Left colon (tissue), 2 donors: ENCODE measurements at regions not wholly inside any gene's neighbourhood (a gene's known extent, or its start where the extent isn't known, plus 50 kb on each side); places are given as distances from the start of the nearest gene placed in this dataset.

ENCODE experiments used
- ATAC-seq: fragments of 200-7000 bp; cut with Tn5 transposase; one replicate; pipeline ENCODE4 v1.9.1; 2020; ENCODE audit warnings: mild to moderate bottlenecking, moderate library complexity
- DNase-seq, 2 donors: peaks; one replicate each; pipeline ENCODE4 v3.0.0-alpha.2; 2020
- intact Hi-C, 2 donors: fragments of 100-400 bp; cut with DNase I in 1 of 2; cut with micrococcal nuclease in 1 of 2; formaldehyde crosslinking; loops; one replicate each; pipeline versions ENCODE4 v1.11.2 to v1.14.0; 2022; cut with DNase I, micrococcal nuclease
- donor health status: DM: no; HTN: no; CAD: no.
- donor health status: DM: yes; HTN: yes; CAD: no.

DNA sequence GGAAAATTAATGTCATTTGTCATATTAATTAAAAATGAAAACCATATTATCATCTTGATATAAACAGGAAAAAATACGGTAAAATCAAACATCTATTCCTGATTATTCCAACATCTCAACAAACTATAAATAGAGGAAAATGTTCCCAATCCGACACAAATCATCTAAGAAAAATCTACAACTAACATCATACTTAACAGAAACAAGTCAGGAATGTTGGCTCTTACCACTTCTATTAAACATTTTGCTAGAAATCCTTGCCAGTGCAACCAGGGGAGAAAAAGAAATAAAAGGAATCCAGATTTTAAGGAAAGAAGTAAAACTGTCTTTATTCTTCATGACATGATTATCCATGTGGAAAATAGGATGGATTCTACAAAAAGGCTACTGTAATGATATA, 77.0 kb upstream of the IRF2BP2 start:
- ATAC-seq (no peak), DNase-seq (no peak)
- intact Hi-C loops = no loop called here

DNA sequence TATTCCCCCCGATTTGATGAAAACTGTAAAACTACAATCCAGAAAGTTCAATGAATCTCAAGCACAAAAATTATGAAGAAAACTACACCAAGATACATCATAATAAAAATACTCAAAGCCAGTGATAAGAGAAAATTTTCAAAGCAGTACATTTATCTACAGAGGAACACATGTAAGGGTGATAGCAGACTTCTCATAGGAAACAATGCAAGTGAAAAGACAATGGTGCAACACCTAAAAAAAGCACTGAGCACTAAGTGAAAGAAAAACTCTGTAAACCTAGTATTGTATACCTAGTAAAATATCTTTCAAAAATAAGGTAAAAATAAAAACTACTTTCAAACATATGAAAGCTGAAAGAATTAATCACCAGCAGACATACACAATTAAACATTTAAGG, 76.1 kb upstream of the IRF2BP2 start:
- intact Hi-C loops = no loop called here
- DNase-seq (no peak), ATAC-seq (no peak)

DNA sequence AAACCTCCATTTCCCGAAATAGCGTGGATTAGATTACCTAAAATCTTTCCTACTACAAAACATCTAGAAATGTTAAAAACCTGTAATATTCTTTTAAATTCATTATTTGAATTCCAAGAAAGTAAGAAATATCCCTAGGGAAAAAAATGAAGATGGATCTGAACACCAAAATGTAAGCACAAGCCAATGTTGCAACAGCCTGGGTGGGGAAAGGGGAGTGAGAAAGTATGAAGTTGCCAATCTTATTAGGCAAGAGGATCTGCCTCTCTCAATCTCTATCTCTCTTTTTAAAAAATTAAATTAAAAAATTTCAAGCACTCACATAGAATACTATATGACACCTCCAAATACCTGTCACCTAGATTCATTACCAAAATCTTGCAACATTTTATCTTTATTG, 74.9 kb upstream of the IRF2BP2 start:
- ATAC-seq = no peak
- intact Hi-C loops = no loop called here
- DNase-seq = no peak

DNA sequence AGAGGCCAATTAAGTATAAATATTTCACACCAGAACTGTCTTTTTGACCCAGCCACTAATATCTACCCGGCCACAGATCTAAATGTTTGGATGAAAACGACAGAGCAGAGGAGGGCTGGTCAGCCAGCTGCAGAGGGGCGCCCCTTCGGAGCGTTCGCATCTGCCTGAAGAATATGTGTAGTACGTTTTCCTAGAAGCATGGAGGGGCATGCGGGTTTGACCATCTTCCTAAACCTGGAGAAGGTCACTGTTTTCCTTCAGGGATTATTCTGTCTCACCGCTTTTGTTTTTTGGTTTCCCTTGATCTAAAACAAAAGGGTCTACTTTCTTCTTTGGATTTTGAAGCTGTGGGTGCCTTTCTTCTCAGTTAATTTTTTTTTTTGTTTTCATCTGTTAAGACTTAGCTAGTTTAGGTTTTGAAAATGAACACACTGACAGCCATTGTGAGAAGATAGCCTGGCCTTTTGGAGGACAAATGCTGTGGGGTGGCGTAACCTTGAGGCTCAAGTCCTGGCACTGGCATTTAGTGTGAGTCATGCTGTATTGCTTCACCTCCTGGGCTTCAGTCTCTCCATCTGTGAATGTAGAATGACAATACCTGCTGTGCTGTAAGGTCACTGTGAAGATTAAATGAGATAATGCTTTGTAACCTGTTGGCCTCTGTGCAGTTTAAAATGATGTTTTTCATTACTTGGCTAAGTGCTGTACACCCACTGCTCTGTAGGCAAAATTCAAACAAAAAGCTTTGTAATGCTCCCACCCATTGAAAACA, 74.1 kb upstream of the IRF2BP2 start:
- intact Hi-C loops = no loop called here
- DNase-seq (peak in 1 of 2 donors; percentile 58), ATAC-seq (peak; percentile 97)

DNA sequence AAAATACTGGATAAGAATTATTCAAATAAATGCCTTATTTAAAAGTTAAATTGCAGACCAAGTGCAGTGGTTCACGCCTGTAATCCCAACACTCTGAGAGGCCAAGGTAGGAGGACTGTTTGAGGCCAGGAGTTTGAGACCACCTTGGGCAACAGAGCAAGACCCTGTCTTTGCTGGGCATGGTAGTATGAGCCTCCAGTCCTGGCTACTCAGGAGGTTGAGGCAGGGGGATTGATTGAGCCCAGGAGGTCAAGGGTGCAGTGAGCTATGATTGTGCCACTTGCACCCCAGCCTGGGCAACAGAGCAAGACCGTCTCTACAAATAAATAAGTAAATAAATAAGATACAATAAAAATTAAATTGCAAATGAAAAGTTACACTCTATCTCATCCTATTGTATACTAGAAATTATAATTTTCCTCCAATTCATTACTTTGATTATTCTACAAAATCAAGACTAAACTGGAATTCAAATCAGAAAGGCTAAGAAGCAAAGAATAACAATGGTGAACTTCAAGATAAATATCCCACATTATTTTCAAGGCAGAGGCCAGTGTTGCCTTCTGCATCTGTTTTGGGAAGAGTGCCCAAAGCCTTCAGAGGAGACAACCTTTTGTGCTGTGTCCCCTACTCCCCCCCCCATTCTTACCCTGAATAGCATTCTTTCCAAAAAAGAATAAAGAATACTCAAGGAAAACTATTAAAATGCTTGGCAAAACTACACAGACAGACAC, 73.3 kb upstream of the IRF2BP2 start:
- DNase-seq (no peak), ATAC-seq (no peak)
- intact Hi-C loops = no loop called here

DNA sequence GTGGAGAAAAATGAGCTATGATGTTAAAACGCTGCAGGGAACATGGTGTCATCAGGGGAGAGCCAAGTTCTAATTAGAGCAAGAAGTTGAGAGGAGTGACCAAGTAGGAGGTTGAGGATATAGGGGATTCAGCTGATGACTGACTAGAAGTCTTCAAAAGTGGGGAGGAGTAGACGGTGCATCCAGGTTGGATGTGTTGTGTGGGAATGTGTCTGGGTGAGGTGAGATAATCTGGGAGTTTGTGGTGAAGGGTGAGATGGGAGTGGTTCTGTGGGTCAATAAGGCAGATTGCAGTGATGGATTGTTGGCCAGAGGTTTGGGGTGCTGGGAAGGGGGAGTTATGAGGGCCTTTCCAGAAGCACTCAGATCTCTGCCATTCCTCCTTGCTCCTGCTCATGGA, 72.0 kb upstream of the IRF2BP2 start:
- no peak for ATAC-seq
- intact Hi-C loops = no loop called here

DNA sequence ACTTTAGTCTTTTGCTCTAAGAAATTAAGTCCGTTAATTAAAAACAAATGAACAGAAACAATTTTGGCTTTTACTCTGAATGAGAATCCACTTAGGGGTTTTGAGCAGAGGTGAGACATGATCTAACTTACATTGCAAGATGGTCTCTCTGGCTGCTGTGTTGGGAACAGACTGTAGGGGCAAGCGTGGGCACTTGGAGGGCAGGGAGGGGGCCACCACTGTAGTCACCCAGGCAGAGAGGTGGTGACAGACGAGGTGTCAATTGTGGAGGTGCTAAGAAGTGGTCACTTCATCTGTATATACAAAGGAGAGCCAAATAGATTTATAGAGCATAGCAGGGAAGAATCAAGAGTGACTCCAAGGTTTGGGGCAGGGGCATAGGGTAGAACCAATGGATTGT, 71.1 kb upstream of the IRF2BP2 start:
- no peak for ATAC-seq
- intact Hi-C loops = no loop called here
- DNase-seq = no peak

More for the DNA sequence above, 72.0 kb upstream of the IRF2BP2 start:
- no peak for DNase-seq

DNA sequence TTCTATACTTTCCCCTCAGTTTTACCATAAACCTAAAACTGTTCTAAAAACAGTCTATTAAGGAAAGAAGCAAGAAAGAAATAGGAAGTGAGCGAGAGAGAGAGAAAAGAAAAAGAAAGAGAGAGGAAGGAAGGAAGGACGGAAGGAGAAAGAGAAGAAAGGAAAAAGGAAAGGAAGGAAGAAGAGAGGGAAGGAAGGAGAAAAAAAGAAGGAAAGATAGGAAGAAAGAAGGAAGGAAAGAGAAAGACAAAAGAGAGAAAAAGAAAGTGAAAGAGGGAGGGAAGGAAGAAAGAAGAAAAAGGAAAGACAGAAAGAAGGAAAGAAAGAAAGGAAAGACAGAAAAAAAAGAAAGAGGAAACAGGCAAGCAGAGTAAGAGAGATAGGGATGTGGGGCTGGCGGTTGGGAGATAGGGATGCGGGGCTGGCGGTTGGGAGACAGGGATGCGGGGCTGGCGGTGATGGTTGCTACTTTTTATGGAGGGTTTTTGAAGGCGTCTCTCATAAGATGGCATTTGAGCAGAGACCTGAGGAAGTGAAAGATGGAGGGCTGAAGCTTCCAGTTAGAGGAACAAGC, 70.4 kb upstream of the IRF2BP2 start:
- intact Hi-C loops = no loop called here
- DNase-seq (no peak), ATAC-seq (no peak)

DNA sequence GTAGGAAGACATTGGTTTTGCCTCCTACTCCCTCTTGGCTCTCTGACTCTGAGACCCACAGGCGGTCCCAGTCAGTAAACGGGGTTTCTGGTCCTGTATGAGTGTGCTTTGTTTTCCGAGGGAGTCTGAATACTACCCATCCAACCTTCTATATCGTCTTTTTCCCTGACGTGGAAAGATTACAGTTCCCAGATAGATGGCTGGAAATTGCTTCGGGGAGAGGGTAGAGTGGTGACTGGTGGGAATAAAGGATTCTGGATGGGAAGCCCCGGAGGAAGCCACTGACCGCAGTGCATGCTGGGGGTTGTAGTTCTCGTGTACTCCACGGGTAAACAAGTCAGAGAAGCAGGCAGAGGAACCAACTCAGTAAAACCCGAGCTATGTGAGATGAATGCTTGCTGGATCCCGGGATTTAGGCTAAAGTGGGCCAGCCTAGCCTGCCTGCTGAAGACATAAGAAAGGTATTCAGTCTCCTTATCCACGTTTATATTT, 66.2 kb upstream of the IRF2BP2 start:
- intact Hi-C loops = no loop called here
- DNase-seq = peak; percentile 82 to 88
- ATAC-seq = peak; percentile 91

DNA sequence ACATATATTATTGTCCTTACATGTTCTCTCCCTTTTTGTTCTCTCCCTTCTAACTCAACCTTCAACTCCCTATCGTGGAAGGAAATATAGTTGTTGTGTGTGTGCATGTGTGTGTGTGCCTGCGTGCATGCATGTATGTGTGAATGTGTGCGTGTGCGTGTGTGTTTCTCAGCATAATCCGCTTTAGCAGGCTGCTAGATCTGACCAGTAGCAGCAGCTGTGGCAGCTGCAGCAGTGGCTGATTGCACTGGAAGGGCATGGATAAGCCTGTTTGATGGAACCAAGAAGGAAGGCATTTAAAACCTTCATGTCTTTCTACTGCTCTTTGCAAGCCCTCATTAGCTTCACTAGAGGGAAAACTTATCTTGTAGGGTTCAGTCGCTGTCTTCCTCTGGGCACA, 65.6 kb upstream of the IRF2BP2 start:
- DNase-seq (no peak), ATAC-seq (peak; percentile 48)
- intact Hi-C loops = no loop called here

DNA sequence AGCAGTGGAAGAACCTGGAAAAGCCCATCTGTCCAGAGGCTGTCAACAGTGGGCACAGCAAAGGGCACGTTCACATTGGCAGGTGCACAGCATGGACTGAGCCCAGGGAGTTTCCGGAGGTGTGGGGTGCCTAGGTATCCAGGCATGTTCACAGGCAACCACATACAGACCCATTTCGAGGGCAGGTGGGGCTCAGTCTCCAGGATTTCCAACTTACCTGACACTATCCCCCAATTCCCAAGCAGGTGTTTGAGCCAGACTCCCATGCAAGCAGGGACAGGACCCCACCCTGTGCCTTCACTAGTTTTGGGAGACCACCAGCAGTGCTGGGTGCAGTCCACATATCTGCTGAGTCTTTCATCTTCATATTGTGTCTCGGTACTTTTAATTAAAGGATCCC, 65.0 kb upstream of the IRF2BP2 start:
- DNase-seq (no peak), ATAC-seq (no peak)
- intact Hi-C loops = no loop called here

DNA sequence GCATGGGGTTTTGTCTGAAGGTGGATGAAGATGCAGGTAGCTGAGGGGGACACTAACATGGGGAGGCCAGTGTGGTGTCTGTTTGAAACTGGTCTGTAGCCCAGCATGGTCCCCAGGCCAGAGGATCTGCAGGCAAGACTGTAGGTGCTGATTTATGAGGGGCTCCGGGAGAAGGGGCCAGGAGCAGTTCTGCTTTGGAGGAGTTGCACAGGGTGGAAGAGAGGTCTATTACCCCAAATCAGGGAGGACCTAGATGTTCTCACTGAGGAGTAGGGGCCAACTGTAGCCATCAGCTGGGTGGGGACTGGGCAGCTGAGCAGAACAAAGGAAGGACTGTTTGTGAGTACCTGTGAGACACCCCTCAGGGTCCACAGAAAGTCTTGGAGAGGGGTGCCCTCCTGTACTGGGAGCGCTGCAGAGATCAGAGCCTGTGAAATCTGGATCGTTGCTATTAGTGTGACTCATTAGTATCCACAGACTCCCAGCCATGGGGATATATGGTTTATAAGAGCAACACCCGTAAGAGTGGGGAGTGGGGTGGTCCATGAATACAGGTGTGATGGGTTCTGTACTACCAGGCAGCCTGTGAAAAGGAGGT, 64.3 kb upstream of the IRF2BP2 start:
- no peak for ATAC-seq
- intact Hi-C loops = no loop called here
- no peak for DNase-seq

DNA sequence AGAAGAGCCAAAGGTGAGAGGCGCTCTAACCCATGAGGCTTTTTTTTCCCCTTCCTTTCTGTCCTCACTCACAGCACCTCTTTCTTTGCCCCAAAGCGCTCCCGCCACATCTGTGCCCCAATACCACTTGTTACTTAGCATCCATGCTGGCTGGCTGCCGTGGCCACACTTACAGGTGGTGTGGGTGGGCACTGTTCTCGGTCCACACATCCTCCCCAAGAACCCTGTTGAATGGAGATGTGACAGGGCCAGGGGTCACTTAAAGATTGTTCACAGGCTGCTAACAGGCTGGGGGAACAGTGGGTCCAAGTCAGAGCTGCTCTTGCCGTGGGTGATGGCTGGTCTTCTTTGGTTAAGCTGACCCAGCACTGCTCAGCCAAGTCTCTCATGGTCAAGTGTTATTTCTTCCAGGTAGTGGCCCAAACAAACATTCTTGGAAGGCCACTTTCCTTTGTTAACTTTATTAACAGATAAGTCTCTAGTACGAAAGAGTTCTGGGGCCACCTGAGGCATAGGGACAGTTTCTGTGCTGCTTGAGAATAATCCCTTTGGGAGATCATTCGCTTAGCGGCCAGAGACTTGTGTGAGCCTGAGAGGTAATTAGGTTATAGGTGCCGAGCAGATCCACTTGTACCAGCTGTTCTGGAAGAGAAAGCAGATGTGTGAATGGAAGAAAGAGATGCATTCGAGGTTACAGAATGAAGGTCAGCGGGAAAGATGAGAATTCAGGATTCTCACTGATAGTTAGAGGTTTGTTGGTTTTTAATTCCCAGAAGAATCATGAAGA, 62.6 kb upstream of the IRF2BP2 start:
- ATAC-seq (no peak), DNase-seq (no peak)

DNA sequence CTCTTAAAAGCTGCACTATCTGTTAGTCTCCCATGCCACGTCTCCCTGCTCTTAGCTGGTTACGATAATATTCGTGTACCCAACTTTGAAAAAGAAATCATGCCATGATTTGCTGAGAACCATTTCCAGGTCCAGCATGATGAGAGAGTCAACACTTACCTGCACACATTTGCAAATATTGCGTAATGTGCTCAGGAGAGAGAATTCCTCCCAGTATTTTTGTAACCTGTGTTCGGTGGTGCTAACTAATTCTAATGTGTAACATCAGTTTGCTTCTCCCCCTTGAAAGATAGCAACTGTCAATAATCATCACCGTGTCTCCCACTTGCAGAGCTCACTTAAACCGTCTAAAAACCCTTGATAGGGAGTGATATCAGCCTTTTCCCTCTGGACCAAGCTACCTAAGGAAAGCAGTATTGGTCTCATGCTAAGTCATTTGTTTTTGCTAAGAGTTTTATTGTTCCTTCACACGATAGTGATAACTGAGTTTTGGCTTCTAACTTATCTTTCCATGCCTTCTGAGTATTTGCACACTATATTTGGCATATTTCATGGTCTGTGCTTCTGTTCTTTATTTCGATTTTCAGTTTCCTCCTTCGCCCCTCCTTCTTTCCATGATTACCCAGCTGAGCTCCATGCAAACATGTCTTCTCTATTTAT, 61.1 kb upstream of the IRF2BP2 start:
- DNase-seq = no peak

More for the DNA sequence above, 62.6 kb upstream of the IRF2BP2 start:
- intact Hi-C loops = no loop called here

DNA sequence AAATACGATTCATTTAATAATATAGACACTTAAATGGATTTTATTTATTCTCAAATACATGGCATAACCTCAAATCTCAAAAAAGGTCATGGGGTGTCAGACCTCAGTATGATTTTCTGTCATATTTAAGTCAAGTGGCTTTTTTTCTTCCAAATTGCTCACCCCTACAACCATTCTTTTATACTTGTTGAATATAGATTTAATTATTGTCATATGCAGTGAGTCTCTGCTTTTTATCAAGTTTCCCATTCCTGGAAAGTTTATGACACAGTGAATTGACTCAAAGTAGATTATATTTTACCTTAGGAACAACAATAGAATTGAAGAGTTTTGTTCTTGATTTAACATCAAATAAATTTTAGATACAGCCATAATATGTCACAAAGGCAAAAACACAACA, 59.5 kb upstream of the IRF2BP2 start:
- no peak for ATAC-seq
- DNase-seq = no peak
- intact Hi-C loops = no loop called here

More for the DNA sequence above, 61.1 kb upstream of the IRF2BP2 start:
- intact Hi-C loops = no loop called here
- ATAC-seq = peak; percentile 68

DNA sequence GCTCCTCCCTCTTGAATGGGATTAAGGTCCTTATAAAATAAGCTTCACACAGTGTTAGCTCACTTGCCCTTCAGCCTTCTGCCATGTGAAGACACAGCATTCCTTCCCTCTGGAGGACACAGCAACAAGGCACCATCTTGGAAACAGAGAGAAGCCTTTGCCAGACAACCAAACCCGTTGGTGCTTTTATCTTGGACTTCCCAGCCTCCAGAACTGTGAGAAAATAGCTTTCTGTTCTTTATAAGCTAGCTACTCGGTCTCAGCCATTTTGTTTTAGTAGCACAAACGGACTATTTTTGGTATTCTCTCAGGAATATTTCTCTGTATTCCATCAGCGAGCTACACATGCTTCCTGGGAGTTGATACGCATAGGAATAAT, 58.6 kb upstream of the IRF2BP2 start:
- ATAC-seq (no peak), DNase-seq (no peak)
- intact Hi-C loops = no loop called here

DNA sequence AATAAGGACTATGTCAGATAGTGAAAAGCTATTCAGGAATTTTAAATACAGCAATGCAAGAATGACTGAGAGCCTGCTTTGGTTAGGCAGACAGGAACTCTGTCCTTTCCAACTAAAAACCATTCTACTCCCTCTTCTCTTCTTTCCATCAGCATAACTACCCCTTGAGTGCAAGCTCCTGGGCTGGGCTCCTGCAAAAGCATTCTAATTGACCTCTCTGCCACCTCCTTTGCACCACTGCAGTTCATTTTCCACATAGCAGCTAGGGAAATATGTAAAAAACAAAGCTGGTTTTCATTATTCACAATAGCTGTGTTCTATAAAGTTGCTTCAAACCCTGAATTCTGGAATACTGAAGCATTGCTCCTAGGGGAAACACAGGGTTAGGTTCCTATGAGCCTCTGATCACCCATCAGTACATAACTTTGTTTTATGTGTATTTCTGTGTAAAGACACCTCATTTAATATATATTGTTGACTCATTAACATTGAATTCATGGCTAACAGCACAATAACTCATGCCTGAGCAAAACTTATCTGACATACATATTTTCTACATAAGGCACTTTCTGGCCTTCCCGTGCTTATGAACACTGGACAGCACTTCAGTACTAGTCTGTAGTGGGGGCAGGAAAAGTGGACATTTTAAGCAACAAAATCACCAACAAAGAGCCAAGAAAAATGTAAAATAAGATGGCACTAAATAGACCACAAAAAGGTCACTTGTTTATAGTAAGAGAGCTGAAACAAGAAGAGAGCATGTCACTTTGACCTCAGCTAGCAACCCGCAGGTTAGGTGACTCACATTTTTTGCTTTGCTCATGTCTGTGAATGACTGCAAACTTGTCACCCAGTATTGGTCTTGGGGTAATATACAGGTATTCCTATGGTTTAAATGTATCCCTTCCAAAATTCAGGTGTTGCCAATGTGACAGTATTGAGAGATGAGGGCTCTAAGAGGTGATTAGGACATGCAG, 57.9 kb upstream of the IRF2BP2 start:
- no peak for ATAC-seq
- DNase-seq = no peak
- intact Hi-C loops = no loop called here
